ENCODE measurements at regions not wholly inside any gene's neighbourhood (a gene's known extent, or its start where the extent isn't known, plus 50 kb on each side); places are given as distances from the start of the nearest gene placed in this dataset.
"Not testable (repeated sequence)": the region's sequence is repeated elsewhere in the genome, so short reads cannot be mapped to it uniquely, and the experiment has no call there.

DNA sequence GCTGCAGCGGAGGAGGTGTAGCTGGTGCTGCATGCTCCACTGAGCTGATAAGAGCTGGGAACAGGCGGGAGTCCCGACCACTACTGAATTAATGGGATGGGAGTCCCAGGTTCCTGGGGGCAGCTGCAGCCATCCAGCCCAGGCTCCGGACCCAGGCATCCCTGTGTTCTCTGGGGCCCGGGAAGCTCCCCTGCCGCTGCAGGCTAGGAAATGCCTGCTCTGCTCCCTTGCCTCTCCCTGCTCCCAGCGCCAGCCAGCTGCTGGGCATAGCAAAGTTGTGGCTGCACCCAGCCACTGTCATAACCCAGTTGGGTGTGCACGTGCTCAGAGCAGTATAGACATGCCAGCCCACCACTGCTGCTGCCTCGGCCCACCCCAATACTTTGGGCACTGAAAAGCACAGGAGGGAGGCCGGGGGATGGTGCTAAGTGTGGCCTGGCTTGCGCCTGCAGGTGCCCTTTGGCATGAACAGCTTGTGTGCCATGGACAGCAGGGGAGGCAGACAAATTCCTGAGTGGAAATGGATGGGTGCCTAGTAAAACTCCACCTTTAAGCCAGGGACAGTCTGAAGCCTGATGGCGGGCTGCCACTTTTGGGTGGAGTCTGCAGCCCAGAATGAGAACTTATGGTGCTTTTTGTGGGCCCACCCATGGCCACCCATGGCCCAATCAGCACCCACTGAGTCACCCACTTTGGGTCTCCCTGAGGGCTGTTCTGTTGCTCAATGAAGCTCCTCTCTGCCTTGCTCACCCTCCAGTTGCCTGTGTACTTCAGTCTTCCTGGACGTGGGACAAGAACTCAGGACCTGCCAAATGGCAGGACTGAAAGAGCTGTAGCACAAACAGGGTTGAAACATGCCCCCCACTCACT is 219.3 kb upstream of the TMEFF2 start:
- ChIA-PET POLR2A (no interaction called here), CTCF (ENCODE audit: low intra/inter-chr PET ratio, low total read pairs) (no interaction called here)
- in situ Hi-C loops (cut with HindIII; ENCODE audit: extremely low pct_ligation_motif_present, low pct_unique_long_range_greater_than_20kb) = no loop called here
- FAIRE-seq (no peak), ATAC-seq (peak; percentile 31), DNase-seq (ENCODE audit: low spot score) (no peak)
- BruUV-seq (replicated peaks) = no TSS peak
- Histone ChIP-seq H4K20me1 (ENCODE audit: insufficient read depth, low read length) (no peaks in the 10 kb centered on the region), H3K4me1 (ENCODE audit: insufficient read depth, low read length) (no peaks in the 10 kb centered on the region), H3K27ac (ENCODE audit: extremely low read length, insufficient read depth, low read length) (no peak overlapping the region), H3K9ac (ENCODE audit: insufficient read depth, low read depth, low read length) (no peak overlapping the region), H3K27me3 (ENCODE audit: control insufficient read depth in 1 of 2, insufficient read depth in 2 of 2, low read length in 2 of 2) (no peaks in the 10 kb centered on the region), H3K9me3 (ENCODE audit: low read length) (no peaks in the 10 kb centered on the region), H3K36me3 (replicated peaks in 1 of 2; ENCODE audit: control insufficient read depth in 1 of 2, insufficient read depth in 2 of 2, low read length in 2 of 2) (no peaks in the 10 kb centered on the region), H3K4me3 (replicated peaks in 1 of 3; ENCODE audit: insufficient read depth in 1 of 3, low read depth in 2 of 3, low read length in 3 of 3) (no peak overlapping the region), H2AFZ (ENCODE audit: low read length) (no peak overlapping the region), H3K4me2 (ENCODE audit: low read depth, low read length) (no peak overlapping the region), H3K79me2 (ENCODE audit: insufficient read depth, low read length) (no peaks in the 10 kb centered on the region)
- intact Hi-C loops (cut with micrococcal nuclease; ENCODE audit: unreplicated experiment) = no loop called here
- WGBS (ENCODE audit: low lambda C conversion rate) = 12% methylated on average over 10 of the region's 13 CpGs
- TF ChIP-seq KLF6 (CRISPR knock-in tag; IDR thresholded peaks at IDR 0.05) (no peak), JARID2 (CRISPR knock-in tag; IDR thresholded peaks at IDR 0.05; ENCODE audit: insufficient replicate concordance) (no peak), ZNF557 (CRISPR knock-in tag; IDR thresholded peaks at IDR 0.05) (no peak), FOXP1 (IDR thresholded peaks at IDR 0.05) (no peak), FOXP1 (CRISPR knock-in tag; IDR thresholded peaks at IDR 0.05) (no peak), ZNF746 (CRISPR knock-in tag; IDR thresholded peaks at IDR 0.05) (no peak), FOXK1 (CRISPR knock-in tag; IDR thresholded peaks at IDR 0.05; ENCODE audit: borderline replicate concordance, low read depth) (no peak), FOXJ3 (CRISPR knock-in tag; IDR thresholded peaks at IDR 0.05; ENCODE audit: borderline replicate concordance) (no peak), ZNF354B (CRISPR knock-in tag; IDR thresholded peaks at IDR 0.05) (no peak), NR2F2 (IDR thresholded peaks at IDR 0.05; ENCODE audit: borderline replicate concordance, low read depth) (no peak), TCF7 (IDR thresholded peaks at IDR 0.05; ENCODE audit: low read depth) (no peak), KMT2B (CRISPR knock-in tag; IDR thresholded peaks at IDR 0.05) (no peak)
- TF ChIP-seq, protein P1, sequence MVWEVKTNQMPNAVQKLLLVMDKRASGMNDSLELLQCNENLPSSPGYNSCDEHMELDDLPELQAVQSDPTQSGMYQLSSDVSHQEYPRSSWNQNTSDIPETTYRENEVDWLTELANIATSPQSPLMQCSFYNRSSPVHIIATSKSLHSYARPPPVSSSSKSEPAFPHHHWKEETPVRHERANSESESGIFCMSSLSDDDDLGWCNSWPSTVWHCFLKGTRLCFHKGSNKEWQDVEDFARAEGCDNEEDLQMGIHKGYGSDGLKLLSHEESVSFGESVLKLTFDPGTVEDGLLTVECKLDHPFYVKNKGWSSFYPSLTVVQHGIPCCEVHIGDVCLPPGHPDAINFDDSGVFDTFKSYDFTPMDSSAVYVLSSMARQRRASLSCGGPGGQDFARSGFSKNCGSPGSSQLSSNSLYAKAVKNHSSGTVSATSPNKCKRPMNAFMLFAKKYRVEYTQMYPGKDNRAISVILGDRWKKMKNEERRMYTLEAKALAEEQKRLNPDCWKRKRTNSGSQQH (CRISPR knock-in tag; IDR thresholded peaks at IDR 0.05; ENCODE audit: low read depth) = no peak

DNA sequence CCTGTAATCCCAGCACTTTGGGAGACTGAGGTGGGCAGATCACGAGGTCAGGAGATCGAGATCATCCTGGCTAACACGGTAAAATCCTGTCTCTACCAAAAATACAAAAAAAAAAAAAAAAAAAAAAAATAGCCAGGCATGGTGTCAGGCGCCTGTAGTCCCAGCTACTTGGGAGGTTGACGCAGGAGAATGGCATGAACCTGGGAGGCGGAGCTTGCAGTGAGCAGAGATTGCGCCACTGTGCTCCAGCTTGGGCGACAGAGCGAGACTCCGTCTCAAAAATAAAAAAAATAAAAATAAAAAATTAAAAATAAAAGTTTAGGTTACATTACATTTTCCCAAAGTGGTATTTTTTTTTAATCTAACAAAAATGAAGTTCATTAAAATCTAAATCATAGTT is 218.1 kb upstream of the TMEFF2 start:
- in situ Hi-C loops (cut with HindIII; ENCODE audit: extremely low pct_ligation_motif_present, low pct_unique_long_range_greater_than_20kb); H2AFZ ChIP-seq (ENCODE audit: low read length); H3K79me2 ChIP-seq (ENCODE audit: insufficient read depth, low read length); DNase-seq (ENCODE audit: low spot score); H3K9ac ChIP-seq (ENCODE audit: insufficient read depth, low read depth, low read length); CTCF ChIA-PET (ENCODE audit: low intra/inter-chr PET ratio, low total read pairs); FAIRE-seq; BruUV-seq (replicated peaks); ATAC-seq; H3K27me3 ChIP-seq (ENCODE audit: control insufficient read depth in 1 of 2, insufficient read depth in 2 of 2, low read length in 2 of 2); H3K27ac ChIP-seq (ENCODE audit: extremely low read length, insufficient read depth, low read length); H3K36me3 ChIP-seq (replicated peaks in 1 of 2; ENCODE audit: control insufficient read depth in 1 of 2, insufficient read depth in 2 of 2, low read length in 2 of 2); H3K9me3 ChIP-seq (ENCODE audit: low read length); H3K4me2 ChIP-seq (ENCODE audit: low read depth, low read length); intact Hi-C loops (cut with micrococcal nuclease; ENCODE audit: unreplicated experiment); H3K4me1 ChIP-seq (ENCODE audit: insufficient read depth, low read length); H4K20me1 ChIP-seq (ENCODE audit: insufficient read depth, low read length); POLR2A ChIA-PET; H3K4me3 ChIP-seq (replicated peaks in 1 of 3; ENCODE audit: insufficient read depth in 1 of 3, low read depth in 2 of 3, low read length in 3 of 3): not testable (repeated sequence)
- 29% methylated on average over 9 of the region's 10 CpGs for WGBS (ENCODE audit: low lambda C conversion rate)
